SK-N-SH (cell line): ENCODE measurements at regions not wholly inside any gene's neighbourhood (a gene's known extent, or its start where the extent isn't known, plus 50 kb on each side); places are given as distances from the start of the nearest gene placed in this dataset.

Source experiments
- CTCF ChIP-seq: fragments of 200-600 bp; sonication (generic); IDR thresholded peaks from 2 replicates; pipeline ENCODE4 v1.6.1; 2017; ENCODE audit warnings: antibody characterized with exemption, mild to moderate bottlenecking, moderate library complexity
- SMC3 ChIP-seq: IDR thresholded peaks from 2 replicates; pipeline ENCODE4 v1.6.1; 2012; ENCODE audit warnings: low read depth, low read length, improper control_type of control experiment
- TAF1 ChIP-seq: IDR thresholded peaks from 2 replicates; pipeline ENCODE4 v1.6.1; 2012; ENCODE audit warnings: low read depth, mild to moderate bottlenecking, low read length, moderate library complexity, borderline replicate concordance
- USF1 ChIP-seq: IDR thresholded peaks from 2 replicates; pipeline ENCODE4 v1.4.0; 2012; ENCODE audit warnings: low read depth, borderline replicate concordance

- TF ChIP-seq USF1 (no peak), SMC3 (no peak), TAF1 (no peak), CTCF (no peak)
Measured at GRCh38 chr14:86311151-86311550, 781.2 kb downstream of the FLRT2 start.
